ENCODE measurements at regions not wholly inside any gene's neighbourhood (a gene's known extent, or its start where the extent isn't known, plus 50 kb on each side); places are given as distances from the start of the nearest gene placed in this dataset.

- Mint-ChIP-seq H3K27ac (no peak overlapping the region), H3K4me1 (peaks cover 52% of the 10 kb centered on the region), H3K4me3 (no peak overlapping the region)
Measured at GRCh38 chr10:20959242-20959641, 62.1 kb upstream of the NEBL start.

GRCh38 chr10:20958764-20959163 lies 61.7 kb upstream of the NEBL start:
- Mint-ChIP-seq H3K4me3 (no peak overlapping the region), H3K27ac (no peak overlapping the region), H3K36me3 (ENCODE audit: low read depth) (no peaks in the 10 kb centered on the region), H3K4me1 (peaks cover 57% of the 10 kb centered on the region), H3K9me3 (no peaks in the 10 kb centered on the region), H3K27me3 (ENCODE audit: low read depth, poor library complexity) (peaks cover 2% of the 10 kb centered on the region)
- TF ChIP-seq CTCF (IDR thresholded peaks at IDR 0.05), result no peak
- DNase-seq, result no peak

More at GRCh38 chr10:20959242-20959641, 62.1 kb upstream of the NEBL start:
- Mint-ChIP-seq H3K9me3 (peaks cover 4% of the 10 kb centered on the region), H3K36me3 (ENCODE audit: low read depth) (peaks cover 4% of the 10 kb centered on the region), H3K27me3 (ENCODE audit: low read depth, poor library complexity) (peaks cover 5% of the 10 kb centered on the region)
- no peak for TF ChIP-seq CTCF (IDR thresholded peaks at IDR 0.05)
- no peak for DNase-seq

- DNase-seq, result no peak
- peaks cover 2% of the 10 kb centered on the region for H3K27me3 Mint-ChIP-seq (ENCODE audit: low read depth, poor library complexity)
- H3K9me3 Mint-ChIP-seq, result no peaks in the 10 kb centered on the region
- no peak for TF ChIP-seq CTCF (IDR thresholded peaks at IDR 0.05)
- no peak overlapping the region for H3K27ac Mint-ChIP-seq
- no peak overlapping the region for H3K4me3 Mint-ChIP-seq
- H3K4me1 Mint-ChIP-seq, result peaks cover 62% of the 10 kb centered on the region
- no peaks in the 10 kb centered on the region for H3K36me3 Mint-ChIP-seq (ENCODE audit: low read depth)
Measured at GRCh38 chr10:20958225-20958624, 61.1 kb upstream of the NEBL start.

GRCh38 chr10:20957744-20958143 lies 60.6 kb upstream of the NEBL start:
- Mint-ChIP-seq H3K4me3 (no peak overlapping the region), H3K9me3 (no peaks in the 10 kb centered on the region), H3K4me1 (peaks cover 65% of the 10 kb centered on the region), H3K36me3 (ENCODE audit: low read depth) (no peaks in the 10 kb centered on the region), H3K27ac (no peak overlapping the region), H3K27me3 (ENCODE audit: low read depth, poor library complexity) (peaks cover 2% of the 10 kb centered on the region)
- no peak for TF ChIP-seq CTCF (IDR thresholded peaks at IDR 0.05)
- DNase-seq, result no peak

- H3K4me1 Mint-ChIP-seq, result peaks cover 64% of the 10 kb centered on the region
- no peaks in the 10 kb centered on the region for H3K9me3 Mint-ChIP-seq
- no peaks in the 10 kb centered on the region for H3K36me3 Mint-ChIP-seq (ENCODE audit: low read depth)
- peaks cover 2% of the 10 kb centered on the region for H3K27me3 Mint-ChIP-seq (ENCODE audit: low read depth, poor library complexity)
- no peak for TF ChIP-seq CTCF (IDR thresholded peaks at IDR 0.05)
- DNase-seq, result no peak
- no peak overlapping the region for H3K4me3 Mint-ChIP-seq
- no peak overlapping the region for H3K27ac Mint-ChIP-seq
Measured at GRCh38 chr10:20956843-20957242, 59.7 kb upstream of the NEBL start.

- H3K9me3 Mint-ChIP-seq, result no peaks in the 10 kb centered on the region
- no peaks in the 10 kb centered on the region for H3K36me3 Mint-ChIP-seq (ENCODE audit: low read depth)
- no peaks in the 10 kb centered on the region for H3K27me3 Mint-ChIP-seq (ENCODE audit: low read depth, poor library complexity)
- peak overlapping the region; percentile 97 for H3K27ac Mint-ChIP-seq
- no peak for DNase-seq
- peaks cover 60% of the 10 kb centered on the region for H3K4me1 Mint-ChIP-seq
- no peak for TF ChIP-seq CTCF (IDR thresholded peaks at IDR 0.05)
- no peak overlapping the region for H3K4me3 Mint-ChIP-seq
Measured at GRCh38 chr10:20955355-20955893, 58.3 kb upstream of the NEBL start.
